Vagina (tissue), 2 donors: ENCODE measurements at regions not wholly inside any gene's neighbourhood (a gene's known extent, or its start where the extent isn't known, plus 50 kb on each side); places are given as distances from the start of the nearest gene placed in this dataset.

Experiments
- DNase-seq, 2 donors: peaks; one replicate each; pipeline ENCODE4 v3.0.0-alpha.2; 2017; ENCODE audit errors: extremely low spot score in 2 of 2
- H3K27ac ChIP-seq: fragments of 200-600 bp; sonication (generic); one replicate; pipeline ENCODE4 v1.5.1; 2019
- H3K27me3 ChIP-seq: fragments of 200-600 bp; sonication (generic); one replicate; pipeline ENCODE4 v1.5.1; 2019
- H3K36me3 ChIP-seq, 2 donors: fragments of 200-600 bp; sonication (generic); one replicate each; pipeline ENCODE4 v1.5.1; 2017 to 2019
- H3K4me1 ChIP-seq: fragments of 200-600 bp; sonication (generic); one replicate; pipeline ENCODE4 v1.5.1; 2019
- H3K4me3 ChIP-seq, 2 donors: fragments of 200-600 bp; sonication (generic); 1 replicate in 1 of 2; 2 replicates in 1 of 2; pipeline ENCODE4 v1.5.1; 2016 to 2019
- H3K9me3 ChIP-seq: fragments of 200-600 bp; sonication (generic); one replicate; pipeline ENCODE4 v1.5.1; 2019
- CTCF ChIP-seq, 3 experiments: fragments of 450-650 bp in 2 of 3; fragments of 200-600 bp in 1 of 3; sonication (generic) in 1 of 3; IDR thresholded peaks; one replicate each; pipeline ENCODE4 v1.5.1; 2017 to 2019; ENCODE audit warnings: antibody characterized with exemption in 3 of 3, mild to moderate bottlenecking in 2 of 3, moderate library complexity in 2 of 3
- POLR2A ChIP-seq, 2 donors: fragments of 450-650 bp; IDR thresholded peaks; one replicate each; pipeline ENCODE4 v1.6.1; 2017; ENCODE audit warnings: antibody characterized with exemption in 2 of 2, mild to moderate bottlenecking in 2 of 2, moderate library complexity in 2 of 2
- POLR2AphosphoS5 ChIP-seq, 2 donors: sonication (generic); formaldehyde crosslinking; IDR thresholded peaks; one replicate each; pipeline ENCODE4 v1.9.0; 2017; ENCODE audit warnings: antibody characterized with exemption in 2 of 2, mild to moderate bottlenecking in 2 of 2, low read depth in 1 of 2; ENCODE audit not compliant: insufficient read depth in 1 of 2
- intact Hi-C: fragments of 100-400 bp; cut with DNase I; formaldehyde crosslinking; loops from one replicate; pipeline ENCODE4 v1.15.1; 2023

GRCh38 chr11:109197656-109198055, 224.3 kb upstream of the C11orf87 start:
- Histone ChIP-seq H3K27me3 (no peaks in the 10 kb centered on the region), H3K4me3 (no peak overlapping the region), H3K4me1 (no peaks in the 10 kb centered on the region), H3K27ac (no peak overlapping the region), H3K9me3 (no peaks in the 10 kb centered on the region), H3K36me3 (no peaks in the 10 kb centered on the region)
- intact Hi-C loops = no loop called here
- no peak for DNase-seq
- TF ChIP-seq CTCF (IDR thresholded peaks at IDR 0.05) = no peak
- TF ChIP-seq POLR2AphosphoS5 (IDR thresholded peaks at IDR 0.05; ENCODE audit: insufficient read depth in 1 of 2, low read depth in 1 of 2) = no peak
- TF ChIP-seq POLR2A (IDR thresholded peaks at IDR 0.05) = no peak

GRCh38 chr11:109203176-109203575, 218.8 kb upstream of the C11orf87 start:
- no peaks in the 10 kb centered on the region for H3K4me1 ChIP-seq
- no peaks in the 10 kb centered on the region for H3K9me3 ChIP-seq
- no peak for DNase-seq
- no peaks in the 10 kb centered on the region for H3K36me3 ChIP-seq
- intact Hi-C loops = no loop called here
- H3K27me3 ChIP-seq = no peaks in the 10 kb centered on the region
- TF ChIP-seq CTCF (IDR thresholded peaks at IDR 0.05) (no peak), POLR2A (IDR thresholded peaks at IDR 0.05) (no peak), POLR2AphosphoS5 (IDR thresholded peaks at IDR 0.05; ENCODE audit: insufficient read depth in 1 of 2, low read depth in 1 of 2) (no peak)
- H3K27ac ChIP-seq = no peak overlapping the region
- no peak overlapping the region for H3K4me3 ChIP-seq

GRCh38 chr11:109205312-109205711, 216.7 kb upstream of the C11orf87 start:
- Histone ChIP-seq H3K9me3 (no peaks in the 10 kb centered on the region), H3K27ac (no peak overlapping the region), H3K36me3 (no peaks in the 10 kb centered on the region), H3K4me1 (no peaks in the 10 kb centered on the region), H3K27me3 (no peaks in the 10 kb centered on the region), H3K4me3 (no peak overlapping the region)
- no peak for DNase-seq
- TF ChIP-seq POLR2AphosphoS5 (IDR thresholded peaks at IDR 0.05; ENCODE audit: insufficient read depth in 1 of 2, low read depth in 1 of 2) (no peak), POLR2A (IDR thresholded peaks at IDR 0.05) (no peak), CTCF (IDR thresholded peaks at IDR 0.05) (no peak)
- intact Hi-C loops = no loop called here

GRCh38 chr11:109208121-109208520, 213.9 kb upstream of the C11orf87 start:
- Histone ChIP-seq H3K27me3 (no peaks in the 10 kb centered on the region), H3K9me3 (no peaks in the 10 kb centered on the region), H3K36me3 (no peaks in the 10 kb centered on the region), H3K4me1 (no peaks in the 10 kb centered on the region), H3K27ac (no peak overlapping the region), H3K4me3 (no peak overlapping the region)
- TF ChIP-seq POLR2AphosphoS5 (IDR thresholded peaks at IDR 0.05; ENCODE audit: insufficient read depth in 1 of 2, low read depth in 1 of 2) (no peak), CTCF (IDR thresholded peaks at IDR 0.05) (no peak)
- intact Hi-C loops = no loop called here
- no peak for DNase-seq

- no peaks in the 10 kb centered on the region for H3K4me1 ChIP-seq
- intact Hi-C loops = no loop called here
- no peaks in the 10 kb centered on the region for H3K36me3 ChIP-seq
- H3K27me3 ChIP-seq = no peaks in the 10 kb centered on the region
- TF ChIP-seq CTCF (IDR thresholded peaks at IDR 0.05) = no peak
- no peak for TF ChIP-seq POLR2A (IDR thresholded peaks at IDR 0.05)
- DNase-seq = no peak
- no peaks in the 10 kb centered on the region for H3K9me3 ChIP-seq
- H3K27ac ChIP-seq = no peak overlapping the region
- no peak overlapping the region for H3K4me3 ChIP-seq
These were observed 212.4 kb upstream of the C11orf87 start for GRCh38 chr11:109209572-109209971.
